Activated naive CD8-positive, alpha-beta T cell treated with anti-CD3 and anti-CD28 coated beads, Interleukin-2, amount 50 U/mL, for 24 hours (primary cell): ENCODE measurements at regions not wholly inside any gene's neighbourhood (a gene's known extent, or its start where the extent isn't known, plus 50 kb on each side); places are given as distances from the start of the nearest gene placed in this dataset.

Source experiments
- ATAC-seq: fragments of 150-1000 bp; cut with Tn5 transposase; one replicate; pipeline ENCODE4 v1.10.0; 2021
- DNase-seq: peaks from one replicate; pipeline ENCODE4 v3.0.0; 2021
- H3K27ac Mint-ChIP-seq: one replicate; pipeline ENCODE4 v1.8.0; 2021; ENCODE audit warnings: mild to moderate bottlenecking, mixed read lengths
- H3K27me3 Mint-ChIP-seq: one replicate; pipeline ENCODE4 v1.8.0; 2021; ENCODE audit warnings: mixed read lengths
- H3K36me3 Mint-ChIP-seq: one replicate; pipeline ENCODE4 v1.8.0; 2021; ENCODE audit warnings: low read depth, mixed read lengths
- H3K4me1 Mint-ChIP-seq: one replicate; pipeline ENCODE4 v1.8.0; 2021; ENCODE audit warnings: mixed read lengths
- H3K4me3 Mint-ChIP-seq: one replicate; pipeline ENCODE4 v1.8.0; 2021; ENCODE audit warnings: mild to moderate bottlenecking, moderate library complexity, mixed read lengths
- H3K9me3 Mint-ChIP-seq: one replicate; pipeline ENCODE4 v1.8.0; 2021; ENCODE audit warnings: mixed read lengths

- Mint-ChIP-seq H3K9me3 (no peaks in the 10 kb centered on the region), H3K4me3 (peak overlapping the region; percentile 25), H3K36me3 (peaks cover 4% of the 10 kb centered on the region), H3K27me3 (no peaks in the 10 kb centered on the region), H3K27ac (peak overlapping the region; percentile 89), H3K4me1 (peaks cover 60% of the 10 kb centered on the region)
- DNase-seq (no peak), ATAC-seq (no peak)
Observed at GRCh38 chr9:111985315-111985714, 88.7 kb downstream of the UGCG start.

GRCh38 chr9:111986035-111986556, 89.5 kb downstream of the UGCG start:
- Mint-ChIP-seq H3K9me3 (peaks cover 4% of the 10 kb centered on the region), H3K4me3 (peak overlapping the region; percentile 53), H3K36me3 (peaks cover 6% of the 10 kb centered on the region), H3K4me1 (peaks cover 62% of the 10 kb centered on the region), H3K27me3 (no peaks in the 10 kb centered on the region), H3K27ac (peak overlapping the region; percentile 89)
- ATAC-seq (peak; percentile 37), DNase-seq (no peak)
